ENCODE measurements at regions not wholly inside any gene's neighbourhood (a gene's known extent, or its start where the extent isn't known, plus 50 kb on each side); places are given as distances from the start of the nearest gene placed in this dataset.

- TF ChIP-seq, protein P1, sequence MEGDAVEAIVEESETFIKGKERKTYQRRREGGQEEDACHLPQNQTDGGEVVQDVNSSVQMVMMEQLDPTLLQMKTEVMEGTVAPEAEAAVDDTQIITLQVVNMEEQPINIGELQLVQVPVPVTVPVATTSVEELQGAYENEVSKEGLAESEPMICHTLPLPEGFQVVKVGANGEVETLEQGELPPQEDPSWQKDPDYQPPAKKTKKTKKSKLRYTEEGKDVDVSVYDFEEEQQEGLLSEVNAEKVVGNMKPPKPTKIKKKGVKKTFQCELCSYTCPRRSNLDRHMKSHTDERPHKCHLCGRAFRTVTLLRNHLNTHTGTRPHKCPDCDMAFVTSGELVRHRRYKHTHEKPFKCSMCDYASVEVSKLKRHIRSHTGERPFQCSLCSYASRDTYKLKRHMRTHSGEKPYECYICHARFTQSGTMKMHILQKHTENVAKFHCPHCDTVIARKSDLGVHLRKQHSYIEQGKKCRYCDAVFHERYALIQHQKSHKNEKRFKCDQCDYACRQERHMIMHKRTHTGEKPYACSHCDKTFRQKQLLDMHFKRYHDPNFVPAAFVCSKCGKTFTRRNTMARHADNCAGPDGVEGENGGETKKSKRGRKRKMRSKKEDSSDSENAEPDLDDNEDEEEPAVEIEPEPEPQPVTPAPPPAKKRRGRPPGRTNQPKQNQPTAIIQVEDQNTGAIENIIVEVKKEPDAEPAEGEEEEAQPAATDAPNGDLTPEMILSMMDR (IDR thresholded peaks at IDR 0.05), result no peak
- TF ChIP-seq POLR2A (IDR thresholded peaks at IDR 0.05), result no peak
These were observed 101.6 kb downstream of the DLL1 start for GRCh38 chr6:170189236-170189635.

Measured in testis (tissue), 2 donors.